GM19468 (cell line): ENCODE measurements at regions not wholly inside any gene's neighbourhood (a gene's known extent, or its start where the extent isn't known, plus 50 kb on each side); places are given as distances from the start of the nearest gene placed in this dataset.
"Not testable (repeated sequence)": the region's sequence is repeated elsewhere in the genome, so short reads cannot be mapped to it uniquely, and the experiment has no call there.

Experiments used
- ATAC-seq: cut with Tn5 transposase; IDR thresholded peaks from one replicate; pipeline ENCODE4 v1.9.1; 2021; ENCODE audit warnings: mild to moderate bottlenecking, moderate library complexity, moderate number of reproducible peaks; ENCODE audit not compliant: unreplicated experiment; ENCODE audit errors: extremely low read depth

DNA sequence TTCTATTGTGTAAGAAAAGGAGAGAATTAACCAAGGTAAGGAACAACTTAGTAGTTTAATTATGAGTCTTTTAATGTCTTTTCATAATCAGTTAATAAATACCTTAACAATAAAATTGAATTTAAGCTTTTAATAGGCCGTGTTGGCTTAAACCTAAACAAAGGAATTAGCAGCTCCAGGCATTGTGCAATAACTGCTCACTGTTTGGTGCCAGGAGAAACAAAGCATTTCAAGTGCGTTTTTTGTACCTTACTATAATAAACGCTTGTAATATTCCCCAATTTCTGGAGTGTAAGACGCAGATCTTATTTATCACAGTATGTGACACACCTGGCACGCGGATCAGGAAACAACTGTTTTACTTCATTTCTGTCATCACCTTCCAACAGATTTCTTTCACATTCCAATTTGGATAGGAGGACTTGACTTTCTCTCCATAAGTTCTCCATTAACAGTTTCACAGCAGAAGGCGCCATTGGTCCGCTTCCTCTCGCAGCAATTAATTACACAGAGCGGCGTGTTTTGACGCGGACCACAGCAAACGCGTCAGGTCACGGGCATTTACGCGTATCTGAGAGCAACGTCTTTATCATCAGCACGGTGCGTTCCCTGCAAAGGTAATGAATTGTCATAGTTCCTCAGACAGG, 335.8 kb upstream of the NT5E start:
- ATAC-seq: no peak

DNA sequence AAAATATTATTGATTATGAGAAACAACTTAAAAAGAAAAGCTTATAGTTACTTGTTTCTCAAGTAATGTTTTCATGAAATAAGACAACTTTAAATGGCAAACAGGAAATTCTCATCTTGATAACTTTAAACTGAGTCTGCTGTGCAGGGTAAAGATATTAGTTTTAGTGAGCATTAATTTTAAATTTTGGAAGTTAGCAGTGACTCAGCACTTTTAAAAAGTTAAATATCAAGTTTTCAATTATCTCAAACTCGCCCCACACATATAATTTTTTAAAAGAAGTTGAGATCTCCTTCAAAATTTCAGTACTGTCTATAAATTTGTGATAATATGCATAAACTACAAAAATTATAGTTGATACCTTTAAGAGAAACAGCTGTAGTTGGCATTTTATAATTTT, 337.3 kb upstream of the NT5E start:
- no peak for ATAC-seq

DNA sequence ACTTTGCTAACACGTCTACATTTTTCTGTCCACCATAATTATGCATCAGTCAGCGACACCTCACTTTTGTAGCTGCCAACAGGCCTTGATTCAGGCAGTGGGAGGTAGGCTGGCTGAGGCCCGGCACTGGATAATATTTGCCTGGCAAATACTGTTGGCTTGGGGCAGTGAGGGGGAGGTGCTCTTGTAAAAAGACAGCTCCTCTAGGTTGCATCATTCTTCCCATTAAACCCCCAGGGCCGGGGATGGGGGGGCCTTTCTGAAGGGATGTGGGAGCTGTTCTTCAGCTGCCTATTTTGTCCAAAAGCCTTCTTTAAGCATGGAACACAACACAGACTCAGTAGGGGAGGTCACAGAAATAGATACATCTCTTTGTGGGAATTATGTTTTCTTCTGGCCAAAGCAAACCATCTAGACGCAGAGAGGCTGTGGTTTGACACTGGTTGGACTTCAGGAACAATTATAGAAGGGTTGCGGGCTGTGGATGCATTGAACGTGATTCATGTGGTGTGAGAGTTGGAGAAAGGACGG, 338.3 kb upstream of the NT5E start:
- ATAC-seq: no peak

DNA sequence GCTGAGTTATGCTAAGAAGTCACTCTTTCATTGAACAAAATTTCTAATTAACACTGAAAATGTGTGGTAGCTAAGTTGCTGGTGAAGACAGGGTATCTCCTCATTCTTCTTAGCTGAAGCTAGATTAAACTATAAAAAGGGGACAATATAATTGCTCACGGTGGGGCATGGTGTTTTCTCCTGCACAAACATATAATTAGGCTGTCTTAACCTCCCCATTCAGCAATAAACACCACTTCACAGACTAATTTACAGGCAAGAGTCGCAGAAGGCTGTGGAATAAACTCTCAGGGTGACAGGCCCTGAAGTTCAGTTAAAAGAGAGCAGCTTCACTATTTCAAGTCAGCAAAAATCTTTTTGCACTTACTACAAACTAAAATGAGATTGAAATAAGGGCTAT, 338.9 kb upstream of the NT5E start:
- ATAC-seq: no peak

DNA sequence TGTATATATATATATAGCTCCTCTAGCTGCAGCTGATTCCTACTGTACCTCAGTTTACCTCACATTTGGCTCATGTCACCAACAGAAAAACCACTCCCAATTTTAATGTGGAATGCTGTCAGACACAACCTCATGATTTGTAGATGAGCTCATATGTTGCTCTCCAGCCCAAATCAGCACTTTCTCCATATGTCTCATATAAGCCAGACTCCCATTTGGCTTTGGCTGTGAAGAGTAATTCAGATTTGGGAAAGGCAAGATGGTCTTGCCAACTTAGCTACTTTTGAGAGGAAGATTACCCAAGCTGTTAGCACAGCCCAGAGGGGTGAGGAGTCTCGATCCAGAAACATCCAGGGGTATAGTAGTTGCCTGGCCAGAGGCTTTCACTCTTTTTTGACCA, 342.2 kb upstream of the NT5E start:
- no peak for ATAC-seq

DNA sequence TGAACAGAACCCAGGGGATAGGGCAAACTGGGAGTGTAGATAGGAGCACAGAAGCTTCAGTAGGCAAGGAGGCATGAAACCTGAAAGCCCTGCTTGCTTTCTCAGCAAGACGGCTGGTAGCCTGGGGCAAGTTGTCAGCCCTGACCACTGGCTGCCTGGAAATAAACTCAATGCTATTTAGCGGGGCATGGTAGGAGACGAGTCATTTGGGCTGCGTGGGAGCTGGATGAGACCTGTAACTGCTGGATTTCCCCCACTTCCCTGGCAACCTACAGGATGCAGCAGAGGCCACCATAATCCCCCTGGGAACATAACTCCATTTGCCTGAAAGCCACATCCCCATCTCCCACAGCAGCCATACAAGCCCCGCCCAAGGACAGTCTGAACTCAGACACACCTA, 332.6 kb upstream of the TBX18 start:
- ATAC-seq: no peak

DNA sequence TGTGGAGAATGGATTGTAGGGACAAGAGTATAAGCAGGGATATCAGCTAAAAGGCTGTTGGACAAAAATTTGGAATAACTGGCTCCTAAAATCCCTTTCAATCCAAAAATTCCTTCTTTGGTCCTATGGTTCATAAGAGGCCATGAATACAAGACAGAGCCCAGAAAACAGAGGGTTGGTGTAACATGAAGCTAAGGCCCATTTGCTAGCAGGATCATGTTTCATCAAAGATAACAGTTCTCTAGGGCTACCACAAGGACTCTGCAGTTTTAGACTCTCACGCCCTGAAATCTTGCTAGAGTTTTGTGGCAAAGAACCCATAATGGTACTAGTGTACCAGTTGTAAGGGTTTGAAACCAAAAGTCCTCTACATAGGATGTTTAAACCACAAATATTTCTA, 327.8 kb upstream of the TBX18 start:
- no peak for ATAC-seq

DNA sequence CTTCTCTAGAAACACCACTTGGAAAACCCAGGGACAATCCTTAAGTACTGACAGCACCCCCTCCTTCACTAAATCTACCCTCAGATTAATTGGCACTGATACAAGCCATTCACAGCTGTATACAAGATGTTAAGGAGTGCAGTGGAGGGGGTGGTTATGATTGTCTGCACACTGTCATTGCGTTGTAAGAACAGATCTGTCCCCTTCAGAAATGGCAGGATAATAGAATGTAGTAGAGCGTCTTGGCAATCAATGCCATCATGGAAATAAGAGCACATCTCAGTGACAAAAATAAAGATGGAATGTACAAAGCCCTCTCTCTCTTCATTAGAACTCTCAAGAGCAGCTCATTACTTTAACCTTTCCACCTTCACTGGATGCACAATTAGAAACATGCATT, 324.9 kb upstream of the TBX18 start:
- ATAC-seq: no peak

DNA sequence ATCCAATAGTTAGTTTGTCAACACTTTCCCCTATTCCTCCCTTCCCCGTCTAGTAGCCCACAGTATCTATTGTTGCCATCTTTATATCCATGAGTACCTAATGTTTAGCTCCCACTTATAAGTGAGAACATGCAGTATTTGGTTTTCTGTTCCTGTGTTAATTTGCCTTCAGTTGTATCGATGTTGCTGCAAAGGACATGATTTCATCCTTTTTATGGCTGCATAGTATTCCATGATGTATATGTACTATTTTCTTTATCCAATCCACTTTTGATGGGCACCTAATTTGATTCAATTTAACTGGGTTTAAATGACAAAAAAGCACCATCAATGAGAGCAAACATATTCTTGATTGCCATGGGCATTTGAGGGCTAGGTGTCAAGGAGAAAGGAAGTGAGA, 321.5 kb upstream of the TBX18 start:
- ATAC-seq: no peak

DNA sequence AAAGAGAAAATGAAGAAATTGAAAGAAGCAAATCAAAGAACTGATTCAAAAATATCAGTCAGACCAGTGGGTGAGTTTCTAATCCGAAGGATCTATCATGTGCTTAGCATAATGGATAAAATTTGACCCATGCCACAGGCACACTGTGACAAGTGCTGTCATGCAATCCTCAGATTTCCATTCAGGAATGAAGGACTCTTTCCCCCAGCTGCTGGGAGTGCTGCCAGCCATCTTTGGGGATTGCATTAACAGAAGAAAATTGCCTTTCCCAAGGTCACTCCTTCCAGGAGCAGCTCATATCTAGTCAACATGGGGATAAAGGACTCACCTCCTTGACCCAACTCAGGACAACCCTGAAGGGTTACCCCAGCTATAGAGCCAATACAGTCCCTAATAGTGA, 316.7 kb upstream of the TBX18 start:
- no peak for ATAC-seq

DNA sequence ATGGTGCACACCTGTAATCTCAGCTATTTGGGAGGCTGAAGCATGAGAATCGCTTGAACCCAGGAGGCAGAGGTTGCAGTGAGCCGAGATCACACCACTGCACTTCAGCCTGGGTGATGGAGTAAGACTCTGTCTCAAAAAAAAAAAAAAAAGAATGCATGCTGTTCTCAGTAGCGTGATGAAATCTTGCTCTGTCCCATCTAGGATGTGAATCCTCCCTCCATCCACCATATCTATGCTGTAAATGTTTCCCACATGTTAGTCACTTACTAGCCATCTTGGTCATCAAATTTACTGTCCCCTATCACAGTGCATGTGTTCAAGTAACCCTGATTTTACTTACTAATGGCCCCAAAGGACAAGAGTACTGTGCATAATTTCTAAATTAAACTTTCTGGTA, 315.4 kb upstream of the TBX18 start:
- no peak for ATAC-seq

DNA sequence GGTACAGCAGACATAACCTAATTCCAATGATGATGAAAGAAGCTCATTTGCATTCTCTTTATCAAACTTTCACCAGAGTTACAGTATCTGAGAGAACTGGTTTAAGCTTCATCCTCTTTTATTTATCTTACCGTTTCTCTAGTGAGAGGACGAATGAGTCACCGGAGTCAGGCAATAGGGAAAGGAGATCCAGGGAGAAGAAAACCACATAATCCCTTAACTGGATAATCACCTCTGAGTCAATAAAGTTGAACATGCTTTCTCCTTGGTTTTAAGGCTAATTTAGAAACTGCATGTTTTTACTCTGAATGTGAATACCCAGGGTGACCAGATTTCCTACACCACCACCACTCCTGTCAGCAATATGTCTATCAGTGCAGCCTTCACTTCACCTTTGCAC, 313.7 kb upstream of the TBX18 start:
- ATAC-seq: no peak

DNA sequence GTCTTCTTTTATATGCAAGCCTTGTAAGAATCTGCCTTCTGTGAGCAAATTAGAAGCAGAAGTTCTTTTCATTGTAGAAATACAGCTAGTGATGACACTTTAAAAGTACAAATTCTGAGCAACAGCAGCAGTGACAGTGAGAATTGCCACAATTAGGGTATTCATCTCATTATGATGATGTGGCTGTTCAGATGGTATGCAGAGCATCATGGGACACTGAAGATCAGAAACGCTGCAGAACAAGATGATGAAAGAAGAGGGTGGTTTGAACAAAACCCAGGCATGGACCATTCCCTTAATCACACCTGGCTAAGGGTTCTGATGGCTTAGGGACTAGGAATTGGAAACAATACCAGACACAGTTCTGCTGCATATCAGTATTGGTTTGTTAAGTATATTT, 312.7 kb upstream of the TBX18 start:
- no peak for ATAC-seq

DNA sequence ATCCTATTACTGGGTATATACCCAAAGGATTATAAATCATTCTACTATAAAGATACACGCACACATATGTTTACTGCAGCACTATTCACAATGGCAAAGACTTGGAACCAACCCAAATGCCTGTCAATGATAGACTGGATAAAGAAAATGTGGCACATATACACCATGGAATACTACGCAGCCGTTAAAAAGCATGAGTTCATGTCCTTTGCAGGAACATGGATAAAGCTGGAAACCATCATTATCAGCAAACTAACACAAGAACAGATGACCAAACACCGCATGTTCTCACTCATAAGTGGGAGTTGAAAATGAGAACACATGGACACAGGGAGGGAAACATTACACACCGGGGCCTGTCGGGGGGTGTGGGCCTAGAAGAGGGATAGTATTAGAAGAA, 307.4 kb upstream of the TBX18 start:
- not testable (repeated sequence) for ATAC-seq

DNA sequence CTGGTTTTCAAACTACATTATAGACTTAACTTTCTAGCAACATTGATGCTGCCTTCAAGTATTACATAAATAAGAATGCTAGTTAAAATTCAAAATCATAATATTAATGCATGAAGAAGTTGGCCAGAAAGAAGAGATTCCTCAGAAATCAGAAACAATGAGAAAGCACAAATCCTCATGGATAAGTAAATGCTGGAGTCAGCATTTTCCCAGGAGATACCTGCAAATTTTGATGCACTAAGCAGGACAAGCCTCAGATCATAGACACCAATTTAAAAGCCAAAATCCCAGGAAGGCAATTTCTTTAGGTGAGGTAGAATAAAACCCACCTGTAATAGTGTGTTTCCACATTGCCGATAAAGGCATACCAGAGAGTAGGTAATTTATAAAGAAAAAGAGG, 305.2 kb upstream of the TBX18 start:
- no peak for ATAC-seq

DNA sequence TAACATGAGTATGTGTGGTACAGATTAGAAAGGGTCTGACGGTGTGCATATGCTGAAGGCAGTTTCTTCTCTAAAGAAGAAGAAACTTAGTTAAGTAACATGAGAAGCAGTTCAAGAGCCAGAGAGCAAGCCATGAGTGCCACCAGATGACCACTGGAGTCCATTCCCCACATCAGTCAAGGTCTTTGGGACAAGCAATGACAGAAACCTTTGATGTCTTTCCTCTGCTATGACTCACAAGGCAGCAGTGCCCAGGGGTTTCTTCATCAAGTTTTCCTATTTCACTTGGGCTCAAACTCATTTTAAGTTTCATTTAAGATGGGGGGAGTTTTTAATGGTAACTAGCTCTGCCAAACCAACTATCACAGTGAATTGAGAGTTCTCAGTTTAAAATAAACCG, 303.8 kb upstream of the TBX18 start:
- ATAC-seq: no peak

DNA sequence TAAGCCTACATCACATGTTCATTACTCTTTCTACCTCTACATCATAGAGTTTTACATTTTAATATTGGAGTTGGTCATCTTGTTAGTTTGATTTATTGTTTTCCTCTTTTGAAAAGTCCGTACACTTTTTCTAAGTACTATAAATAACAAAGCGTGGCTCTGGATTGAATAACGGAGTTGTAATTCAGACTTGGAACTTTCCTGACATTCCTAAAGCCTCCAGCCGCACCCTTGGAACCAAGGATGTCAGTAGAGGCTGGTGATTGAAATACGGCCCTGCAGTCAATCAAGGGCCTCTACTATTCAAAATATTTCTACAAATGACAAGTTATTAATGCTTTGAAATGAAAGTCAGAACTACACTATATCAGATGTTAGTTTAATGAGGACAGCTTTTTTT, 301.9 kb upstream of the TBX18 start:
- no peak for ATAC-seq

DNA sequence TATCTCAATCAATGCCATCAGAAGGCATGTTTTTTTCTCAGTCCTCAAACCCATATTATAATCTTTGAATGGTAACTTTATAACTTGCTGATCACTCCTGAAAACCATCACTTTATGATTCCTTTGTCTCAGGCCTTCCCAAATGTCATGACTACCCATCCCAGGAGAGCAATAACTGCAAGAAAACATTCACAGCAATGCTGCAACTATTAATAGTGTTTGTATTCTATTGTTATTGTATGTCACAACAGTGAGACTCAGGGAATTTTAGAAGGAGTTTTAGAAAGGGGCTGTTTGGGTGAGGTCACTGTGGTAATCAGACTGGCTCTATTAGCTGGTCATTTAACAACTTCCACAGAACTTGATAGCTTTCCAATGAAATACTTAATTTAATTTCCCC, 301.4 kb upstream of the TBX18 start:
- ATAC-seq: no peak

DNA sequence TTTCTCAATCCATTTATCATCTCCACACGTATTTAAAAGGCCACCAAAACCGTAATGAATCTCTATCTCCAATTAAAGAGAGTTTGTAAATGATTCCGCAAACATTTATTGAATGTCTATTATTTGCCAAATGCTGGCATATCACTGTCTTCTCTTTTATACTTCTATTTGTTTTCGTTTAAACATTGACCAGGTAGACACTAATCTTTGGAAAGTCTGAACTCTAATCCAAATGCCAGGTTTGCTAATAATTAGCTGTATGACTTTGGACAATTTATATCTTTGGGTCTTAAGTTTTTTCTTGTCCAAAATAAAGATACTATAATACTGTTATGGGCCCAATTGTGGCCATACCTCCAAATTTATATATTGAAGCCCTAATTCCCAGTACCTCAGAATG, 299.2 kb upstream of the TBX18 start:
- no peak for ATAC-seq

DNA sequence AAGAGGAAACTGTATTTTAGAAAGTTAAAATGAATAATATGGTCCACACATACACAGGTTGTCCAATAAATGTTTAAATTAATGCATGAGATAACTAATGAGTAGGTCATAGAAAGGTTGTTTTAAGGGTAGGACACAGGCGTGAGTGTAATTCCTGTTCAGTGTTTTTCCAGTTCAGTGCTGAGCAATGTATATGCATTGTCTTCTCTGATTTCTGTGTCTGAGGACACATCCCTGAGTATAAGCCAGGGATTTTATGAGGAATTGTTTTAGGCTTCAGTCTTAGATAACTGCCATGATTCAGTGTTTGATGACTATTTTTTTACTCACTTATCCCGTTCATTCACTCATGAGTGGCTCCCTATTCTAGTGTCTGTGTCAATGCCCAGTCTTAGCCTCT, 298.5 kb upstream of the TBX18 start:
- no peak for ATAC-seq

DNA sequence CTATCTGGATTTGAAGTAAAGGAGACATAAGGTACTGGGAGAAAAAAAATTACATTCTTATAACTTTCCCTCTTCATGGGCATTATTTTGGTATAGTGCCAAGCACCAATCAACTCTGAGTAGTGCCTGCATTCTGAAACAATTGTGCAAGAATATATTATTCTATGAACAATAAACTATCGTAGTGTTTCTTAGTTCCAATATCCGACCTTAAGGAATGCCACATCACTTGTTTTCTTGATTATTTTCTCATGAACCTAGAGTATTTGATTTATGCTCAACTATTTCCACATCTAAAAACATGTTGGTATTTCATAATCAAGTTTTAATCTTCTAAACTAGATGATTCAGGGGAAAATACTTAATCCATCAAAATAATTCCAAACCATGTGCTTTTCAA, 294.4 kb upstream of the TBX18 start:
- ATAC-seq: no peak

DNA sequence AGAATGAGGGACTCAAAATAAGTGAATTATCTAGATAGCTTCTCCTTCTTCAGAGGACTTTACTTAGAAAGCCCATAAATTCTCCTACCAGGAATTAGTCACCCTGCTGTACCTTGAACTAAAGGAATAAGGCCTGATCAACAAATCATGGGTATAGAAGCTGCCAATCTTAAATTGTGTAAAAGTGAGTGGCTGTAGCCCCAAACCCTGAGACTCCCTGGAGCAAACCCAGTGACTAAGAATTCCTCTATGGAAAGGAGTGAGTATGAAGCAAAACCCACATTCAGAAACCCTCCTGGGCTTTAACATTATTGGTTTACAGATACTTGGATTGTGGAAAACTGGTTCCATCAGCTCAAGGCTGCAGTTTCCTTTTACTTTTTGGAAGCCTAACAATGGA, 285.8 kb upstream of the TBX18 start:
- ATAC-seq: no peak

DNA sequence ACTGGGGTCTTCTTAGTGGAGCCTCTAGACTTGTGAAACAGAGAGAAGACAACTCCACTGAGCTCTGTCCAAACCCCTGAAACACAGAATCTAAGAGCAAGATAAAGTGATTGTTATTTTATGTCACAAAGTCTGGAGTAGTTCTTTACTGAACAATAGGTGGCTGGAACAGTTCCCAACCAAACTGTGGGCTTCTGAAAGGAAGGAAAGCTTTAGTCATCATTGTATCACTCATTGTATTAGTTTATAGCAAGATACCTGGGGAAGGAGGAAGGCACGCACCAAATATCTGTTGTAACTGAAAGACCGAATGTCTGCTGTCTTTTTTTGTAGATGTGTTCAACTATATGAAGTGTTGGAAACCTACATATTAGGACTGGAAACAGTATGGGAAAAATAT, 284.9 kb upstream of the TBX18 start:
- ATAC-seq: no peak
